GM12878 (cell line): ENCODE measurements at regions not wholly inside any gene's neighbourhood (a gene's known extent, or its start where the extent isn't known, plus 50 kb on each side); places are given as distances from the start of the nearest gene placed in this dataset.

ENCODE experiments used
- ATAC-seq: fragments of 200-7000 bp; cut with Tn5 transposase; 3 replicates; pipeline ENCODE4 v1.9.1; 2020; ENCODE audit warnings: mild to moderate bottlenecking, moderate library complexity
- BruUV-seq: library from RNA; stranded (reverse); fragments of 400-500 nt; replicated peaks from 2 replicates; lab custom pipeline; 2021; lab: Mats Ljungman, UMichigan
- CTCF ChIA-PET: fragments of 300-600 bp; sonication (Branson Sonifier 250); formaldehyde crosslinking; extraction: SDS; loops from one replicate; lab custom pipeline; 2021; ENCODE audit warnings: inconsistent platforms; lab: Yijun Ruan, JAX
- POLR2A ChIA-PET: fragments of 350-600 bp; formaldehyde crosslinking; extraction: SDS; loops from one replicate; lab custom pipeline; 2021; ENCODE audit warnings: inconsistent platforms; lab: Charles Lee
- RAD21 ChIA-PET: fragments of 300-600 bp; sonication (Branson Sonifier 250); formaldehyde crosslinking; loops from one replicate; lab custom pipeline; 2023; ENCODE audit warnings: antibody characterized with exemption; ENCODE audit not compliant: unreplicated experiment; lab: Charles Lee
- SMC1A ChIA-PET: fragments of 300-600 bp; sonication (Branson Sonifier 250); formaldehyde crosslinking; loops from one replicate; lab custom pipeline; 2023; ENCODE audit not compliant: unreplicated experiment, uncharacterized antibody; lab: Charles Lee
- DNase-seq: peaks from one replicate; pipeline ENCODE4 v3.0.0-alpha.2; 2011; ENCODE audit warnings: low read depth, low spot score
- FAIRE-seq: peaks from 3 replicates; lab custom pipeline; 2011; peaks lifted over from hg19 to GRCh38; lab: Jason Lieb, UNC
- H2AFZ ChIP-seq: 2 replicates; pipeline ENCODE4 v1.6.0; 2011; ENCODE audit warnings: low read depth, low read length, control low read depth; ENCODE audit not compliant: control insufficient read depth
- H3K27ac ChIP-seq: 2 replicates; pipeline ENCODE4 v1.5.1; 2011; ENCODE audit warnings: control low read depth; ENCODE audit not compliant: control insufficient read depth, insufficient read depth
- H3K27me3 ChIP-seq, 2 experiments: replicated peaks in 1 of 2; 2 replicates each; pipeline versions ENCODE4 v1.6.0 to v1.6.1; 2011; ENCODE audit warnings: low read length in 1 of 2; ENCODE audit not compliant: control insufficient read depth in 2 of 2, insufficient read depth in 2 of 2
- H3K36me3 ChIP-seq, 2 experiments: 2 replicates each; pipeline ENCODE4 v1.5.1; 2011; ENCODE audit warnings: low read length in 1 of 2; ENCODE audit not compliant: control insufficient read depth in 2 of 2, insufficient read depth in 2 of 2
- H3K4me1 ChIP-seq: 2 replicates; pipeline ENCODE4 v1.6.1; 2011; ENCODE audit warnings: mild to moderate bottlenecking, low read length, moderate library complexity, mixed read lengths; ENCODE audit not compliant: control insufficient read depth, insufficient read depth
- H3K4me2 ChIP-seq: 2 replicates; pipeline ENCODE4 v1.6.0; 2011; ENCODE audit warnings: control low read depth; ENCODE audit not compliant: control insufficient read depth, insufficient read depth
- H3K4me3 ChIP-seq: fragments of 200-600 bp; sonication (generic); 2 replicates; pipeline ENCODE4 v1.5.1; 2016
- H3K79me2 ChIP-seq: 2 replicates; pipeline ENCODE4 v1.6.0; 2011; ENCODE audit warnings: low read length; ENCODE audit not compliant: control insufficient read depth, insufficient read depth
- H3K9ac ChIP-seq: 2 replicates; pipeline ENCODE4 v1.8.0; 2011; ENCODE audit warnings: low read length, control low read depth, mixed read lengths; ENCODE audit not compliant: control insufficient read depth, insufficient read depth
- H3K9me3 ChIP-seq: replicated peaks from 3 replicates; pipeline ENCODE4 v1.5.1; 2011; ENCODE audit warnings: mild to moderate bottlenecking, low read length; ENCODE audit not compliant: control insufficient read depth, insufficient read depth
- H4K20me1 ChIP-seq: 2 replicates; pipeline ENCODE4 v1.6.0; 2011; ENCODE audit not compliant: control insufficient read depth, insufficient read depth
- BRCA1 ChIP-seq: IDR thresholded peaks from 2 replicates; pipeline ENCODE4 v1.6.1; 2011; ENCODE audit warnings: low read depth, low read length, improper control_type of control experiment
- CBX3 ChIP-seq: fragments of 200-600 bp; sonication (generic); IDR thresholded peaks from 2 replicates; pipeline ENCODE4 v1.6.1; 2016; ENCODE audit warnings: low read depth, borderline replicate concordance
- CHD1 ChIP-seq: IDR thresholded peaks from 2 replicates; pipeline ENCODE4 v1.6.1; 2012; ENCODE audit warnings: low read depth, low read length, improper control_type of control experiment
- HCFC1 ChIP-seq: fragments of 150-350 bp; IDR thresholded peaks from 2 replicates; pipeline ENCODE4 v1.6.1; 2014; ENCODE audit warnings: low read length
- HDGF ChIP-seq: fragments of 450-650 bp; IDR thresholded peaks from 2 replicates; pipeline ENCODE4 v1.6.1; 2016; ENCODE audit warnings: antibody characterized with exemption
- IKZF1 ChIP-seq: fragments of 450-650 bp; conservative IDR thresholded peaks from 2 replicates; pipeline ENCODE4 v1.6.1; 2017; ENCODE audit warnings: antibody characterized with exemption, mild to moderate bottlenecking
- IKZF2 ChIP-seq, 2 experiments: fragments of 450-650 bp; IDR thresholded peaks; 2 replicates each; pipeline ENCODE4 v1.6.1; 2017; ENCODE audit warnings: mild to moderate bottlenecking in 2 of 2, moderate library complexity in 2 of 2
- MYB ChIP-seq: fragments of 150-350 bp; IDR thresholded peaks from 2 replicates; pipeline ENCODE4 v1.6.1; 2014; ENCODE audit warnings: mild to moderate bottlenecking, low read depth, low read length, borderline replicate concordance
- SUPT20H ChIP-seq: IDR thresholded peaks from 2 replicates; pipeline ENCODE4 v1.6.1; 2011; ENCODE audit warnings: low read depth, mild to moderate bottlenecking, low read length, moderate library complexity, borderline replicate concordance; ENCODE audit not compliant: control insufficient read depth
- ZNF207 ChIP-seq: fragments of 450-650 bp; IDR thresholded peaks from 2 replicates; pipeline ENCODE4 v1.6.1; 2014; ENCODE audit warnings: antibody characterized with exemption, mild to moderate bottlenecking, borderline replicate concordance
- WGBS: methylation state at CpG from one replicate; pipeline ENCODE4 v1.1.6; 2016; ENCODE audit warnings: low lambda C conversion rate; ENCODE audit not compliant: insufficient replicate concordance, insufficient coverage; ENCODE audit errors: missing lambda C conversion rate; 5-methylcytosine and 5-hydroxymethylcytosine counted together
- in situ Hi-C: fragments of 300-500 bp; cut with MboI; formaldehyde crosslinking; loops from 9 replicates; pipeline ENCODE4 v1.14.3; 2018; ENCODE audit warnings: mixed read lengths
- intact Hi-C: fragments of 100-400 bp; cut with micrococcal nuclease; formaldehyde crosslinking; loops from one replicate; pipeline ENCODE4 v1.14.2; 2022; ENCODE audit not compliant: unreplicated experiment
- TF ChIP-seq, protein P1 (sequence below): IDR thresholded peaks from 2 replicates; pipeline ENCODE4 v1.6.1; 2011; ENCODE audit warnings: mild to moderate bottlenecking, low read depth, low read length, moderate library complexity; ENCODE audit not compliant: insufficient replicate concordance
- TF ChIP-seq, protein P2 (sequence below): fragments of 450-650 bp; IDR thresholded peaks from 2 replicates; pipeline ENCODE4 v1.6.1; 2018; ENCODE audit warnings: borderline replicate concordance, mild to moderate bottlenecking; ENCODE audit not compliant: partially characterized antibody
- TF ChIP-seq, protein P3 (sequence below): IDR thresholded peaks from 2 replicates; pipeline ENCODE4 v1.6.1; 2012; ENCODE audit warnings: improper control_type of control experiment, low read depth, low read length; ENCODE audit not compliant: insufficient replicate concordance
- TF ChIP-seq, protein P4 (sequence below): fragments of 450-650 bp; IDR thresholded peaks from 2 replicates; pipeline ENCODE4 v1.6.1; 2017; ENCODE audit warnings: antibody characterized with exemption, mild to moderate bottlenecking, moderate library complexity

GRCh38 chr2:103805746-103806145 is 1043.9 kb downstream of the TMEM182 start:
- SMC1A ChIA-PET, result no interaction called here
- no peak for FAIRE-seq
- no TSS peak for BruUV-seq
- TF ChIP-seq, protein P1, sequence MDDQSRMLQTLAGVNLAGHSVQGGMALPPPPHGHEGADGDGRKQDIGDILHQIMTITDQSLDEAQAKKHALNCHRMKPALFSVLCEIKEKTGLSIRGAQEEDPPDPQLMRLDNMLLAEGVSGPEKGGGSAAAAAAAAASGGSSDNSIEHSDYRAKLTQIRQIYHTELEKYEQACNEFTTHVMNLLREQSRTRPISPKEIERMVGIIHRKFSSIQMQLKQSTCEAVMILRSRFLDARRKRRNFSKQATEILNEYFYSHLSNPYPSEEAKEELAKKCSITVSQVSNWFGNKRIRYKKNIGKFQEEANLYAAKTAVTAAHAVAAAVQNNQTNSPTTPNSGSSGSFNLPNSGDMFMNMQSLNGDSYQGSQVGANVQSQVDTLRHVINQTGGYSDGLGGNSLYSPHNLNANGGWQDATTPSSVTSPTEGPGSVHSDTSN, result no peak
- TF ChIP-seq MYB, result no peak
- TF ChIP-seq, protein P2, sequence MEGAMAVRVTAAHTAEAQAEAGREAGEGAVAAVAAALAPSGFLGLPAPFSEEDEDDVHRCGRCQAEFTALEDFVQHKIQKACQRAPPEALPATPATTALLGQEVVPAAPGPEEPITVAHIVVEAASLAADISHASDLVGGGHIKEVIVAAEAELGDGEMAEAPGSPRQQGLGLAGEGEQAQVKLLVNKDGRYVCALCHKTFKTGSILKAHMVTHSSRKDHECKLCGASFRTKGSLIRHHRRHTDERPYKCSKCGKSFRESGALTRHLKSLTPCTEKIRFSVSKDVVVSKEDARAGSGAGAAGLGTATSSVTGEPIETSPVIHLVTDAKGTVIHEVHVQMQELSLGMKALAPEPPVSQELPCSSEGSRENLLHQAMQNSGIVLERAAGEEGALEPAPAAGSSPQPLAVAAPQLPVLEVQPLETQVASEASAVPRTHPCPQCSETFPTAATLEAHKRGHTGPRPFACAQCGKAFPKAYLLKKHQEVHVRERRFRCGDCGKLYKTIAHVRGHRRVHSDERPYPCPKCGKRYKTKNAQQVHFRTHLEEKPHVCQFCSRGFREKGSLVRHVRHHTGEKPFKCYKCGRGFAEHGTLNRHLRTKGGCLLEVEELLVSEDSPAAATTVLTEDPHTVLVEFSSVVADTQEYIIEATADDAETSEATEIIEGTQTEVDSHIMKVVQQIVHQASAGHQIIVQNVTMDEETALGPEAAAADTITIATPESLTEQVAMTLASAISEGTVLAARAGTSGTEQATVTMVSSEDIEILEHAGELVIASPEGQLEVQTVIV, result no peak
- TF ChIP-seq, protein P3, sequence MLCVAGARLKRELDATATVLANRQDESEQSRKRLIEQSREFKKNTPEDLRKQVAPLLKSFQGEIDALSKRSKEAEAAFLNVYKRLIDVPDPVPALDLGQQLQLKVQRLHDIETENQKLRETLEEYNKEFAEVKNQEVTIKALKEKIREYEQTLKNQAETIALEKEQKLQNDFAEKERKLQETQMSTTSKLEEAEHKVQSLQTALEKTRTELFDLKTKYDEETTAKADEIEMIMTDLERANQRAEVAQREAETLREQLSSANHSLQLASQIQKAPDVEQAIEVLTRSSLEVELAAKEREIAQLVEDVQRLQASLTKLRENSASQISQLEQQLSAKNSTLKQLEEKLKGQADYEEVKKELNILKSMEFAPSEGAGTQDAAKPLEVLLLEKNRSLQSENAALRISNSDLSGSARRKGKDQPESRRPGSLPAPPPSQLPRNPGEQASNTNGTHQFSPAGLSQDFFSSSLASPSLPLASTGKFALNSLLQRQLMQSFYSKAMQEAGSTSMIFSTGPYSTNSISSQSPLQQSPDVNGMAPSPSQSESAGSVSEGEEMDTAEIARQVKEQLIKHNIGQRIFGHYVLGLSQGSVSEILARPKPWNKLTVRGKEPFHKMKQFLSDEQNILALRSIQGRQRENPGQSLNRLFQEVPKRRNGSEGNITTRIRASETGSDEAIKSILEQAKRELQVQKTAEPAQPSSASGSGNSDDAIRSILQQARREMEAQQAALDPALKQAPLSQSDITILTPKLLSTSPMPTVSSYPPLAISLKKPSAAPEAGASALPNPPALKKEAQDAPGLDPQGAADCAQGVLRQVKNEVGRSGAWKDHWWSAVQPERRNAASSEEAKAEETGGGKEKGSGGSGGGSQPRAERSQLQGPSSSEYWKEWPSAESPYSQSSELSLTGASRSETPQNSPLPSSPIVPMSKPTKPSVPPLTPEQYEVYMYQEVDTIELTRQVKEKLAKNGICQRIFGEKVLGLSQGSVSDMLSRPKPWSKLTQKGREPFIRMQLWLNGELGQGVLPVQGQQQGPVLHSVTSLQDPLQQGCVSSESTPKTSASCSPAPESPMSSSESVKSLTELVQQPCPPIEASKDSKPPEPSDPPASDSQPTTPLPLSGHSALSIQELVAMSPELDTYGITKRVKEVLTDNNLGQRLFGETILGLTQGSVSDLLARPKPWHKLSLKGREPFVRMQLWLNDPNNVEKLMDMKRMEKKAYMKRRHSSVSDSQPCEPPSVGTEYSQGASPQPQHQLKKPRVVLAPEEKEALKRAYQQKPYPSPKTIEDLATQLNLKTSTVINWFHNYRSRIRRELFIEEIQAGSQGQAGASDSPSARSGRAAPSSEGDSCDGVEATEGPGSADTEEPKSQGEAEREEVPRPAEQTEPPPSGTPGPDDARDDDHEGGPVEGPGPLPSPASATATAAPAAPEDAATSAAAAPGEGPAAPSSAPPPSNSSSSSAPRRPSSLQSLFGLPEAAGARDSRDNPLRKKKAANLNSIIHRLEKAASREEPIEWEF, result no peak
- TF ChIP-seq IKZF2 (IDR thresholded peaks at IDR 0.05), result no peak
- TF ChIP-seq, protein P4, sequence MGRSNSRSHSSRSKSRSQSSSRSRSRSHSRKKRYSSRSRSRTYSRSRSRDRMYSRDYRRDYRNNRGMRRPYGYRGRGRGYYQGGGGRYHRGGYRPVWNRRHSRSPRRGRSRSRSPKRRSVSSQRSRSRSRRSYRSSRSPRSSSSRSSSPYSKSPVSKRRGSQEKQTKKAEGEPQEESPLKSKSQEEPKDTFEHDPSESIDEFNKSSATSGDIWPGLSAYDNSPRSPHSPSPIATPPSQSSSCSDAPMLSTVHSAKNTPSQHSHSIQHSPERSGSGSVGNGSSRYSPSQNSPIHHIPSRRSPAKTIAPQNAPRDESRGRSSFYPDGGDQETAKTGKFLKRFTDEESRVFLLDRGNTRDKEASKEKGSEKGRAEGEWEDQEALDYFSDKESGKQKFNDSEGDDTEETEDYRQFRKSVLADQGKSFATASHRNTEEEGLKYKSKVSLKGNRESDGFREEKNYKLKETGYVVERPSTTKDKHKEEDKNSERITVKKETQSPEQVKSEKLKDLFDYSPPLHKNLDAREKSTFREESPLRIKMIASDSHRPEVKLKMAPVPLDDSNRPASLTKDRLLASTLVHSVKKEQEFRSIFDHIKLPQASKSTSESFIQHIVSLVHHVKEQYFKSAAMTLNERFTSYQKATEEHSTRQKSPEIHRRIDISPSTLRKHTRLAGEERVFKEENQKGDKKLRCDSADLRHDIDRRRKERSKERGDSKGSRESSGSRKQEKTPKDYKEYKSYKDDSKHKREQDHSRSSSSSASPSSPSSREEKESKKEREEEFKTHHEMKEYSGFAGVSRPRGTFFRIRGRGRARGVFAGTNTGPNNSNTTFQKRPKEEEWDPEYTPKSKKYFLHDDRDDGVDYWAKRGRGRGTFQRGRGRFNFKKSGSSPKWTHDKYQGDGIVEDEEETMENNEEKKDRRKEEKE, result no peak
- no peak for TF ChIP-seq ZNF207
- no peak for TF ChIP-seq HCFC1
- no peak for TF ChIP-seq CHD1
- TF ChIP-seq SUPT20H, result no peak
- TF ChIP-seq IKZF1, result no peak
- no peak for TF ChIP-seq CBX3
- no peak for TF ChIP-seq HDGF
- no peak for TF ChIP-seq BRCA1

More at GRCh38 chr2:103805746-103806145, 1043.9 kb downstream of the TMEM182 start:
- Histone ChIP-seq H3K27ac (no peak overlapping the region), H3K4me1 (no peaks in the 10 kb centered on the region), H4K20me1 (no peaks in the 10 kb centered on the region), H3K4me3 (no peak overlapping the region), H2AFZ (no peak overlapping the region), H3K27me3 (no peaks in the 10 kb centered on the region), H3K79me2 (no peaks in the 10 kb centered on the region), H3K4me2 (no peak overlapping the region), H3K9ac (no peak overlapping the region), H3K9me3 (no peaks in the 10 kb centered on the region), H3K36me3 (no peaks in the 10 kb centered on the region)
- intact Hi-C loops (no loop called here), in situ Hi-C loops (no loop called here)
- RAD21 ChIA-PET, result no interaction called here
- POLR2A ChIA-PET, result no interaction called here
- CTCF ChIA-PET, result no interaction called here
- WGBS, result 20% methylated on average over 3 of the region's 3 CpGs
- ATAC-seq (no peak), DNase-seq (no peak)
